ENCODE measurements at regions not wholly inside any gene's neighbourhood (a gene's known extent, or its start where the extent isn't known, plus 50 kb on each side); places are given as distances from the start of the nearest gene placed in this dataset.

- peak; percentile 85 for DNase-seq (ENCODE audit: low read depth)
Measured at GRCh38 chr6:19410481-19410880, 426.7 kb upstream of the ID4 start.

DNA sequence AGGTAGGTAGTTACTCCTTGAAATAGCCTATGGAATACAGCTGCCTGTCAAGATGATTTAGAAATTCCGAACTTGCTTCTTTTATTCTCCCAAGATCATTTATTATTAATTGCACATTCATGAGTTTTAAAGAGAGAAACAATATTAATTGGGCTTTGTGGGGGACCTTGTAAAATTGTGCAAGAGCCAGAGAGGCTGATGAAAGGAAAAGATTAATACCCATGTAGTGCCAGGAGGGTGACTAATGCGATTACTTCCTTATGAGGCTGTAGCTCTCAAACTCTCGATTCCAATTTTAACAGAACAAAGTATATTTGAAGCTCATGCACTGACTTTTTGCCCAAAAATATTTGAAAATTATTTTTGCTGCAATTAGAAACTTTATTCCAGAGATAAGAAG, 423.8 kb upstream of the ID4 start:
- DNase-seq (ENCODE audit: low read depth) = peak; percentile 71

GRCh38 chr6:19415605-19416326, 421.4 kb upstream of the ID4 start:
- peak; percentile 70 for DNase-seq (ENCODE audit: low read depth)

DNA sequence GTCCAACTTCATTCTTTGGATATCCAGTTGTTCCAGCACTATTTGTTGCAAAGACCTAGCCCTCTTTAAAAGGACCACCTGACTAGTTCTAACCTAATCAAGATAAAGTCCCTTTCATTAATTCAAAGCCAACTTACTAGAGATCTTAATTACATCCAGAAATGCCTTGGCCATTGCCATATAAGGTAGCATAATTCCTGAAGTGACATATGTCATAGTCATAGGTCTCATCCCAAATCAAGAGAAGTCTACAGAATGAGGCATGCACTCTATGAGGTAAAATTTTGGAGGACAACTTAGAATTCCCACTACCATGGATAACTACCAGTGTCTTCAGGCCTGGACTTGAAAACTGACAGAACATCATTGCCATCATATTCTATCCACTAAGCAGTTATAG, 420.4 kb upstream of the ID4 start:
- DNase-seq (ENCODE audit: low read depth) = no peak

DNA sequence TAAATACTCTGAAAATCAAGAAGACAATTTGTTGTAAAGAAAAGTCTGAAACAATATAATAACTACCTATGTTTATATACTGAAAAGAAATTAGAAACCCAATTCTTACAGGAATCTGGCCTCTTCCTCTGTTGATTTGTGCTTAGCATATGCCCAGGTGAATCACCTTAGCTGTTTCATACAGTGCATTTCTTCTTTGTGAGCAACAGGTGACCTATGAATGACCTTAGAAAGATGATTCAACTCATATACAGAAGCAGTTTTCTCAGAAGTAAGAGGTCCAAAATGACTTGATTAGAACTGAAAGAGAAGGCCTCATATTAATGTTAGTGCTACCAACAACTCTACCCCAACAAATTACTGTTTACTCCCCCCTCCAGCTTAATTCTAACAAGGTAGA, 419.5 kb upstream of the ID4 start:
- DNase-seq (ENCODE audit: low read depth) = peak; percentile 88

DNA sequence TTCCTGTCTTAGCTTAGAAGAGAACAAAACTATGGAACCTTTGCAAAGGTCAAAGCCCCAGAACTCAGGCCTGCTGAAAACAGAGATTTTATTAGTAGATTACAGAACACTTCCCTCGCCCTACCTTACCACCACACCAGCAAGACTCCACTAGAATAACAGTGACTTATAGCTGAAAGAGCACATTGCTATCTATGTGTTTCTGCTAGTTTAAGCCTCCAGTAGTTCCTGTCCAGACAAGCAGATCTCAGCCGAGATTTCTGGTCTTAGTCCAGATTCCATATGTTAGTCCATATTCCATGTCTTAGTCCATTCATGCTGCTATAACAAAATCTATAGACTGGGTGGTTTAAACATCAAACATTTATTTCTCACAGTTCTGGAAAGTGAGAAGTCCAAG, 412.3 kb upstream of the ID4 start:
- no peak for DNase-seq (ENCODE audit: low read depth)

DNA sequence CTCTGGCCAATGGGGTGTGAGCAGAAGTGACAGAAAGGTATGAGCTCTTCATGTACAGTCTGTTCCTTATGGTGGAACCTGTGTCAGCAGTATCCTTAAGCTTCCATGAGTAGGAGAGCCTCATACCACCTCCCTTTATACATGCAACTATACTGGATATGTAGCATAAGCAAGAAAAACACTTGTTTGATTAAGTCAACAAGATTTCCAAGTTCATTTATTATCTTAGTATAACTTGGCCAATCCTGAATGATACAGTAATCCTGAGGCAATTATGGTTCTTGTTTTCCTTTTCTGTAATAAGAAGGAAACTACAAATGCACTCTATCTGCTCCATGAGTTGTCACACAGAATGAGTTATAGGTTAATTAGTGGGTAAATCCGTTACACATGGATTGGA, 409.6 kb upstream of the ID4 start:
- no peak for DNase-seq (ENCODE audit: low read depth)

DNA sequence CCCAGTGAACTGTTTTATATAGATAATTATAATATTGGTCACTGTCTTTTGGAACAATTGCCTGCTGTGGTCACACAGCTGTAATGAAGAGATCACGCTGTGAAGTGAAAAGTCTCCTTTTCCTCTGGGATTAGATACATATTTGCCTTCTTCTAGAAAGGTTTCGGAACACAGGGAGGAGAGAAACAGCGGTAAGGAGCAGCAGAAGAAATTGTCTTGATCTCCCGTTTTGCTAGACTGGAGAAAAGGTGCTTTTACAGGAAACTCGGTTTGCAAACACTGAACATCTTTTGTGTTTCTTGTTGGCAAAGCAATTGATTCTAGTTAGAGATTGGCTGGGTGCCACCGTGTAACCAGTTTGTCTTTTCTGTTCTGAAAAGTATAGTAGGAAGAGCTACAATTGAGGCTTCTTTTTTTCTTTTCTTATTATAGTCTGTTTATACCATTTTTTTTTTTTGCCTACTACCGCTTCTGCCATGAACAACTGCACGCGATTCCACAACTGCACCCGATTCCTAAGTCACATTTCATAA, 404.1 kb upstream of the ID4 start:
- no peak for DNase-seq (ENCODE audit: low read depth)

DNA sequence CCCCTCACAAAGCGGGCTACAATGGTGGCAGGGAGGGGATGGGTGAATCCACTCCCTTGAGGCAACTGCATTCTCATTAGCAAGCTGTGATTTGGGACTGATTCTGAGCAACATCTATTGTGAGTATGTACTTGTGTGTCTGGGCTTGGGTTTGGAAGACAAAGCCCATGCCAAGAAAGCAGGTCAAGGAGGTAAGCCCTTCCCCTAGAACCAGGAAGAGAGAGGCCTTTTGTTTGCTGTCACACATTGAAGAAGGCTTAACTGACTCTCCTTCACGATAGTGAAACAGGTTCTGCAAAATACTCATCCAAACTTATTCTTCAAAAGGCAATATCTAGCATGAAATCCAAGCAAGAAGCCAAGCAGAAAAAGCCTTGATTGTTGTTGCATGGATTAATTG, 403.1 kb upstream of the ID4 start:
- DNase-seq (ENCODE audit: low read depth) = no peak

GRCh38 chr6:19435755-19436154, 401.4 kb upstream of the ID4 start:
- DNase-seq (ENCODE audit: low read depth) = no peak

GRCh38 chr6:19438566-19439353, 398.4 kb upstream of the ID4 start:
- DNase-seq (ENCODE audit: low read depth) = no peak

- DNase-seq (ENCODE audit: low read depth) = no peak
Measured at GRCh38 chr6:19440531-19440930, 396.6 kb upstream of the ID4 start.

- DNase-seq (ENCODE audit: low read depth) = no peak
Measured at GRCh38 chr6:19443411-19443810, 393.8 kb upstream of the ID4 start.

DNA sequence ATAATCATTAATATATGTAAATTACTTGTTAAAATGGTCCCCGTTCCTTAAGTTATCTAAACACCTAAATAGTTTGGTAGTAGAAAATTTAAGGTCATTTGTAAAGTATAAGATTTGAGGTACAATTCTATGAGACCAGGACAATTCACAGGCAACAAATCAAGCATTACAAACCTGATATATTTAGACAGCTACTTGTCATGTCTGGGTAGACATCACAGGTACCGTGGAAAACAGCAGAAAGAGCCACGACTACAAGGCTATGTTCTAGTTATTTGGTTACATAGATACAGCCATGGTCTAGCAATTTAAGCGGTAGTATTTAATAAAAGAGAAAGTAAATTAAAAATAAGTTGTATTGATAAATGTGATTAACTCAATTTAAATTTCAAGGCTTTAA, 393.1 kb upstream of the ID4 start:
- no peak for DNase-seq (ENCODE audit: low read depth)

DNA sequence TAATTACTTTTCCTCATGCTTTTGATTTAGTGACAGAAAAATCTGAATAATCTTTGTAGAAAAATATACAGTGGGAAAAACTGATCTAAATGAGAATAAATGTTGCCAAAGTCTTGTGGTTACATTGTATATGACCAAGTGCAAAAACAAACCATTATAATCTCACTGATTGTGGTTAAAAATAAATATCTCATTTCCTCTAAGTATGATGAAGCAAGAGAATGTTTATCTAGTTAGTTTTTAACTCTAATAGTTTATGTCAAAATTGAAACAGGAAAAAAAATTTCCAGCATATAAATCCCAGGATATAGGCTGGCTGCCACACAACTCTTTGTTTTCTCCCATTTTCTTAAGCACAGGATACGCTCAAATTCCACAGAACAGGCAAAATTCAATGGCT, 392.7 kb upstream of the ID4 start:
- DNase-seq (ENCODE audit: low read depth) = peak; percentile 58

GRCh38 chr6:19446570-19446969, 390.6 kb upstream of the ID4 start:
- no peak for DNase-seq (ENCODE audit: low read depth)

DNA sequence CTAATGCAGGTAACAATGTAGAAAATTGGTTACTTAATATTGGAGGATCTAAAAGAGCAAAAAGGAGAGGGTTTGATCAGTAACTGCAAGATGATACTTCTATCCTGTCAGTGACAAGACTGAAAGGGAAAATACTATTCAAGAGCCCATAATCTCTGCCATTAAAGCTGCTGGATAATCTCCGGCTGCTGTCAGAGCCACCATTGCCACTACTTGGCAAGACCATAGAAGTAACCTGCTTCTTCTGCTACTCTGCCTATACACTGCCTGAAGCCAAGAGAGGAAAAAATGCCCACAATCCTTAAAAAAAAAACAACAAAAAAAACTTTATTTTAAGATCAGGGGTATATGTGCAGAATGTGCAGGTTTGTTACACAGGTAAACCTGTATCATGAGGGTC, 386.5 kb upstream of the ID4 start:
- no peak for DNase-seq (ENCODE audit: low read depth)

- DNase-seq (ENCODE audit: low read depth) = no peak
Measured at GRCh38 chr6:19452495-19452894, 384.7 kb upstream of the ID4 start.

DNA sequence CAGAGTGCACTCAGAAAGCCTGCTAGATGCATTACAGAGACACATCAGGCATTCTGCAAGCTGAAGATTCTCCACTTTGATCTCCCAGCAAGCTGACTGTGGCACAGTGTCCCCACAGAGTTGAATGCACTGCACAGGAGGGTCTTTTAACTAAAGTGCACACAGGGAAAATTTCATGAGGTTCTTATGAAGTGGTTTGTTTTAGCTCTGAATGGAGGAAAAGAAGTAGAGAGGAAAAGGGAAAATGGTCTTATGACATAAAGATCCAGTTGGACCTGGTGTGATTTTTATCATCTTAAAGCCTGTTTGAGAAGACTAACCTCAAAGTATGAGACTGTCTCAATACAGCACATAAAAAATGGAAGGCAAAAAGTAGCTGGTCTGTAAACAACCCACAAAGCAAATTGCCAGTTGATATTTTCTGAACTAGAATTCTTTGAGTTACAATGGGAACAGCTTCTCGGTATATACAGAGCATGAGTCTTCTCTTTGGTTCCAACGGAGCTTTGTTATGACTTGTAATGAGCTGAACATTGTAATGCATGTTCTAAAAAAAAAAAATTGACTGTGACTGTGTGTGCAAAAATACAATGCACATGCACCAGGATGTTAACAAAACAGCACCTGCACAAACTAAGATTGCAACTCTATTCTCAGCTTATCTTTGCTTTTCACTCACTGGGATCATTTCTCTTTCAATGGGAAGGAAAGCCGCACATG, 383.0 kb upstream of the ID4 start:
- no peak for DNase-seq (ENCODE audit: low read depth)

DNA sequence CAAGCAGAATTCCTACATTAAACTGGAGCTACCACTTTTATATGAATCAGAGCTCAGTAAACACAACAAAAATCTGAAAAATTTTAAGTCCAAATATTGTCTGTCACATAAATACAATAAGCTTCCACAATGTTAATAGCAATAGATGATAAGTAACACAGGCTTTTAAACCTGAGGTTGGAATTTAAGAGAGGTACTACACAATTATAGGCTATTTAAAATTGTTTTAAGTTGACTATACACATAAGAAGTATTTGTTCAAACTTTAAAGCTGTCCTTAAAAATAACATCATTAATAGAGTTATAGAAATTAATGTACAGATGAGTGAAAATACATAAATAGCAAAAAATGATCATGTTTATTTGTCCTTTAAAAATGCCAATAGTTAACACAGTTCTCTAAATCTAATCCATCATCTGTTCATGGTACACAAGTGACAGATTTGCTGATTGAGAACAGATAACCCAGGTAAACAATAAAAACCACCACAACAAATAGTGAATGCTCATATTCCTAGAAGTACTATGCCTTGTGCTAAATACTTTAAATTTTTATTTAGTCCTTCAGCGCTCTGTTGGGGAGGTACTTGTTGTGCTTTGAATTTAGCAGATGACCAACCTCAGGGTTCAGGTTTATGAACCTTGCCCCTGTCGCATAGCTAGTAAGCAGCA, 382.3 kb upstream of the ID4 start:
- DNase-seq (ENCODE audit: low read depth) = no peak

- DNase-seq (ENCODE audit: low read depth) = no peak
Measured at GRCh38 chr6:19463250-19463649, 373.9 kb upstream of the ID4 start.

GRCh38 chr6:19463925-19464324, 373.2 kb upstream of the ID4 start:
- DNase-seq (ENCODE audit: low read depth) = no peak

Measured in iris pigment epithelial cell (primary cell).